GM10248 (cell line): ENCODE measurements at regions not wholly inside any gene's neighbourhood (a gene's known extent, or its start where the extent isn't known, plus 50 kb on each side); places are given as distances from the start of the nearest gene placed in this dataset.
"Not testable (repeated sequence)": the region's sequence is repeated elsewhere in the genome, so short reads cannot be mapped to it uniquely, and the experiment has no call there.

Experiments used
- CTCF ChIA-PET: fragments of 300-600 bp; sonication (Branson Sonifier 250); formaldehyde crosslinking; extraction: SDS; loops from one replicate; lab custom pipeline; 2021; ENCODE audit warnings: antibody characterized with exemption; lab: Yijun Ruan, JAX
- POLR2A ChIA-PET: fragments of 350-650 bp; sonication (Branson Sonifier 250); formaldehyde crosslinking; extraction: SDS; loops from one replicate; lab custom pipeline; 2020; ENCODE audit warnings: antibody characterized with exemption; lab: Yijun Ruan, JAX
- DNase-seq: peaks from one replicate; pipeline ENCODE4 v3.0.0; 2012; ENCODE audit errors: extremely low spot score
- CTCF ChIP-seq: IDR thresholded peaks from 2 replicates; pipeline ENCODE4 v1.5.1; 2012; ENCODE audit warnings: mild to moderate bottlenecking, low read depth; ENCODE audit errors: extremely low read depth, missing control alignments, control extremely low read depth

GRCh38 chr5:159514229-159514810 is 184.0 kb upstream of the IL12B start:
- TF ChIP-seq CTCF, result no peak
- ChIA-PET POLR2A (no interaction called here), CTCF (interaction anchor here (0.6 to 4.7 kb wide), 4 partner anchors 9 to 451 kb away, joined by 3 to 47 read pairs (median 5); no protein-coding TSS in a partner anchor)
- no peak for DNase-seq

- POLR2A ChIA-PET, result no interaction called here
- no peak for TF ChIP-seq CTCF
- DNase-seq, result no peak
These were observed 184.9 kb upstream of the IL12B start for GRCh38 chr5:159515197-159515596.

GRCh38 chr5:159515909-159516415 is 185.7 kb upstream of the IL12B start:
- peak; percentile 93 for TF ChIP-seq CTCF
- ChIA-PET CTCF (interaction anchor here (0.8 to 4.7 kb wide), 19 partner anchors 9 to 1465 kb away, joined by 3 to 47 read pairs (median 4); no protein-coding TSS in a partner anchor), POLR2A (no interaction called here)
- peak; percentile 77 for DNase-seq

More at GRCh38 chr5:159515197-159515596, 184.9 kb upstream of the IL12B start:
- CTCF ChIA-PET, result interaction anchor here (0.6 to 4.7 kb wide), 7 partner anchors 10 to 472 kb away, joined by 3 to 47 read pairs (median 5); no protein-coding TSS in a partner anchor

GRCh38 chr5:159518371-159518770 is 188.1 kb upstream of the IL12B start:
- CTCF ChIA-PET, result interaction anchor here (1.0 to 4.7 kb wide), 3 partner anchors 13 to 74 kb away, joined by 3 to 47 read pairs (median 3); no protein-coding TSS in a partner anchor

GRCh38 chr5:159519365-159519764 is 189.1 kb upstream of the IL12B start:
- TF ChIP-seq CTCF, result no peak
- CTCF ChIA-PET, result interaction anchor here (1.5 kb wide), 1 partner anchor 75 kb away, joined by 3 read pairs; no protein-coding TSS in a partner anchor
- POLR2A ChIA-PET, result no interaction called here
- DNase-seq, result no peak

More at GRCh38 chr5:159518371-159518770, 188.1 kb upstream of the IL12B start:
- TF ChIP-seq CTCF, result no peak
- POLR2A ChIA-PET, result no interaction called here
- no peak for DNase-seq

- TF ChIP-seq CTCF, result no peak
- ChIA-PET CTCF (no interaction called here), POLR2A (no interaction called here)
- DNase-seq, result no peak
These were observed 192.6 kb upstream of the IL12B start for GRCh38 chr5:159522841-159523240.

- CTCF ChIA-PET, result interaction anchor here (0.8 kb wide), 1 partner anchor 8 kb away, joined by 4 read pairs; no protein-coding TSS in a partner anchor
- POLR2A ChIA-PET, DNase-seq: not testable (repeated sequence)
These were observed 194.0 kb upstream of the IL12B start for GRCh38 chr5:159524279-159524678.
